ENCODE measurements at regions not wholly inside any gene's neighbourhood (a gene's known extent, or its start where the extent isn't known, plus 50 kb on each side); places are given as distances from the start of the nearest gene placed in this dataset.

- no peak for DNase-seq (ENCODE audit: low spot score)
- no peak overlapping the region for H3K4me3 ChIP-seq
- H3K4me1 ChIP-seq = no peaks in the 10 kb centered on the region
- H3K27me3 ChIP-seq = no peaks in the 10 kb centered on the region
- no peaks in the 10 kb centered on the region for H3K9me3 ChIP-seq
- no peak for TF ChIP-seq CTCF (IDR thresholded peaks at IDR 0.05)
- H3K36me3 ChIP-seq = no peaks in the 10 kb centered on the region
- no peak overlapping the region for H3K27ac ChIP-seq
These were observed 436.4 kb downstream of the TFAP2A start for GRCh38 chr6:9978480-9978879.

GRCh38 chr6:9977411-9977810 lies 437.5 kb downstream of the TFAP2A start:
- Histone ChIP-seq H3K4me1 (no peaks in the 10 kb centered on the region), H3K4me3 (no peak overlapping the region), H3K27me3 (no peaks in the 10 kb centered on the region), H3K36me3 (no peaks in the 10 kb centered on the region), H3K27ac (no peak overlapping the region), H3K9me3 (no peaks in the 10 kb centered on the region)
- DNase-seq (ENCODE audit: low spot score) = no peak
- TF ChIP-seq CTCF (IDR thresholded peaks at IDR 0.05) = no peak

GRCh38 chr6:9961646-9962045 lies 453.2 kb downstream of the TFAP2A start:
- TF ChIP-seq CTCF (IDR thresholded peaks at IDR 0.05) = no peak
- Histone ChIP-seq H3K4me3 (no peak overlapping the region), H3K27ac (no peak overlapping the region), H3K4me1 (no peaks in the 10 kb centered on the region), H3K36me3 (no peaks in the 10 kb centered on the region), H3K27me3 (no peaks in the 10 kb centered on the region), H3K9me3 (no peaks in the 10 kb centered on the region)
- DNase-seq (ENCODE audit: low spot score) = no peak

GRCh38 chr6:9957215-9957759 lies 457.6 kb downstream of the TFAP2A start:
- Histone ChIP-seq H3K4me3 (no peak overlapping the region), H3K36me3 (no peaks in the 10 kb centered on the region), H3K9me3 (no peaks in the 10 kb centered on the region), H3K4me1 (no peaks in the 10 kb centered on the region), H3K27me3 (no peaks in the 10 kb centered on the region), H3K27ac (no peak overlapping the region)
- DNase-seq (ENCODE audit: low spot score) = no peak
- TF ChIP-seq CTCF (IDR thresholded peaks at IDR 0.05) = no peak

GRCh38 chr6:9948678-9949077 lies 466.2 kb downstream of the TFAP2A start:
- Histone ChIP-seq H3K4me3 (no peak overlapping the region), H3K9me3 (no peaks in the 10 kb centered on the region), H3K27ac (no peak overlapping the region), H3K4me1 (no peaks in the 10 kb centered on the region), H3K36me3 (no peaks in the 10 kb centered on the region), H3K27me3 (no peaks in the 10 kb centered on the region)
- no peak for DNase-seq (ENCODE audit: low spot score)
- no peak for TF ChIP-seq CTCF (IDR thresholded peaks at IDR 0.05)

GRCh38 chr6:9943986-9944385 lies 470.9 kb downstream of the TFAP2A start:
- TF ChIP-seq CTCF (IDR thresholded peaks at IDR 0.05) = no peak
- no peaks in the 10 kb centered on the region for H3K9me3 ChIP-seq
- H3K4me3 ChIP-seq = no peak overlapping the region
- no peaks in the 10 kb centered on the region for H3K36me3 ChIP-seq
- H3K27ac ChIP-seq = no peak overlapping the region
- H3K27me3 ChIP-seq = no peaks in the 10 kb centered on the region
- no peak for DNase-seq (ENCODE audit: low spot score)
- no peaks in the 10 kb centered on the region for H3K4me1 ChIP-seq
